PFSK-1 (cell line): ENCODE measurements at regions not wholly inside any gene's neighbourhood (a gene's known extent, or its start where the extent isn't known, plus 50 kb on each side); places are given as distances from the start of the nearest gene placed in this dataset.

Source experiments
- FOXP2 ChIP-seq: optimal IDR thresholded peaks from 2 replicates; pipeline ENCODE3; 2011; ENCODE audit warnings: borderline replicate concordance, control low read depth, inconsistent platforms; ENCODE audit not compliant: insufficient read depth; ENCODE audit errors: extremely low read length, extremely low read depth
- POLR2AphosphoS5 ChIP-seq: IDR thresholded peaks from 2 replicates; pipeline ENCODE4 v1.6.1; 2012; ENCODE audit warnings: low read depth, mild to moderate bottlenecking, control low read depth, low read length, moderate library complexity
- SIN3A ChIP-seq: IDR thresholded peaks from 2 replicates; pipeline ENCODE4 v1.6.1; 2012; ENCODE audit warnings: mild to moderate bottlenecking, low read length, moderate library complexity, borderline replicate concordance; ENCODE audit not compliant: insufficient read depth
- TAF1 ChIP-seq: IDR thresholded peaks from 2 replicates; pipeline ENCODE4 v1.6.1; 2012; ENCODE audit warnings: low read length, control low read depth, borderline replicate concordance; ENCODE audit not compliant: insufficient read depth
- TF ChIP-seq, protein P1 (sequence below), 2 experiments: IDR thresholded peaks; 2 replicates each; pipeline versions ENCODE4 v1.6.1 to v1.8.0; 2011 to 2012; ENCODE audit warnings: low read depth in 2 of 2, low read length in 2 of 2, control low read depth in 1 of 2, inconsistent platforms in 1 of 2, mild to moderate bottlenecking in 1 of 2, moderate library complexity in 1 of 2; ENCODE audit not compliant: insufficient read depth in 1 of 2

- TF ChIP-seq, protein P1, sequence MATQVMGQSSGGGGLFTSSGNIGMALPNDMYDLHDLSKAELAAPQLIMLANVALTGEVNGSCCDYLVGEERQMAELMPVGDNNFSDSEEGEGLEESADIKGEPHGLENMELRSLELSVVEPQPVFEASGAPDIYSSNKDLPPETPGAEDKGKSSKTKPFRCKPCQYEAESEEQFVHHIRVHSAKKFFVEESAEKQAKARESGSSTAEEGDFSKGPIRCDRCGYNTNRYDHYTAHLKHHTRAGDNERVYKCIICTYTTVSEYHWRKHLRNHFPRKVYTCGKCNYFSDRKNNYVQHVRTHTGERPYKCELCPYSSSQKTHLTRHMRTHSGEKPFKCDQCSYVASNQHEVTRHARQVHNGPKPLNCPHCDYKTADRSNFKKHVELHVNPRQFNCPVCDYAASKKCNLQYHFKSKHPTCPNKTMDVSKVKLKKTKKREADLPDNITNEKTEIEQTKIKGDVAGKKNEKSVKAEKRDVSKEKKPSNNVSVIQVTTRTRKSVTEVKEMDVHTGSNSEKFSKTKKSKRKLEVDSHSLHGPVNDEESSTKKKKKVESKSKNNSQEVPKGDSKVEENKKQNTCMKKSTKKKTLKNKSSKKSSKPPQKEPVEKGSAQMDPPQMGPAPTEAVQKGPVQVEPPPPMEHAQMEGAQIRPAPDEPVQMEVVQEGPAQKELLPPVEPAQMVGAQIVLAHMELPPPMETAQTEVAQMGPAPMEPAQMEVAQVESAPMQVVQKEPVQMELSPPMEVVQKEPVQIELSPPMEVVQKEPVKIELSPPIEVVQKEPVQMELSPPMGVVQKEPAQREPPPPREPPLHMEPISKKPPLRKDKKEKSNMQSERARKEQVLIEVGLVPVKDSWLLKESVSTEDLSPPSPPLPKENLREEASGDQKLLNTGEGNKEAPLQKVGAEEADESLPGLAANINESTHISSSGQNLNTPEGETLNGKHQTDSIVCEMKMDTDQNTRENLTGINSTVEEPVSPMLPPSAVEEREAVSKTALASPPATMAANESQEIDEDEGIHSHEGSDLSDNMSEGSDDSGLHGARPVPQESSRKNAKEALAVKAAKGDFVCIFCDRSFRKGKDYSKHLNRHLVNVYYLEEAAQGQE (IDR thresholded peaks at IDR 0.05; ENCODE audit: insufficient read depth in 1 of 2, low read depth in 2 of 2, low read length in 2 of 2): no peak
- TF ChIP-seq FOXP2: no peak
- no peak for TF ChIP-seq TAF1
- no peak for TF ChIP-seq POLR2AphosphoS5
- TF ChIP-seq SIN3A: no peak
These were observed 133.0 kb downstream of the BTG1 start for GRCh38 chr12:92012691-92013090.

GRCh38 chr12:92010853-92011701 lies 134.6 kb downstream of the BTG1 start:
- TF ChIP-seq TAF1 (no peak), POLR2AphosphoS5 (no peak)

DNA sequence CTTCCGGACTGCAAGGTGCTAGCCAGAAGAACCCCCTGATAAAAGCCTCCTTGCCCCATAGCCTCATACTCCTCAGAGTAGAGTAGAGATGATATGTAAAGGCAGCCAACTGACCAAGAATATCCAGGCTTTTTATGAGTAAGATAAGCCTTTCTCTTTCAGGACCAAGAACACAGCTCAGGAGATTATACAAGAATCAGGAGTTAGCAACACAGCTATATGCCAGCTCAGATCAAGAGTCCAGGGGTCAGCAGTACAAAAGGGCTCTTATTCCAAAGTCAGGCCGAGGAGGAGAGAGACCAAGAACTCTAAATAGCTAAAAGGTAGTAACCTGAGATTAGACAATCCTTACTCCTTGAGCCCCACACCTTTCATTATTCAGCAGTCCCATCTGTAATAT lies 135.3 kb downstream of the BTG1 start:
- no peak for TF ChIP-seq SIN3A
- no peak for TF ChIP-seq POLR2AphosphoS5
- no peak for TF ChIP-seq TAF1
- TF ChIP-seq, protein P1 (IDR thresholded peaks at IDR 0.05; ENCODE audit: insufficient read depth in 1 of 2, low read depth in 2 of 2, low read length in 2 of 2): no peak
- TF ChIP-seq FOXP2: no peak

GRCh38 chr12:92008345-92008744 lies 137.3 kb downstream of the BTG1 start:
- TF ChIP-seq FOXP2: no peak
- TF ChIP-seq, protein P1 (IDR thresholded peaks at IDR 0.05; ENCODE audit: insufficient read depth in 1 of 2, low read depth in 2 of 2, low read length in 2 of 2): no peak
- no peak for TF ChIP-seq TAF1

- no peak for TF ChIP-seq TAF1
- no peak for TF ChIP-seq FOXP2
- TF ChIP-seq POLR2AphosphoS5: no peak
- TF ChIP-seq, protein P1 (IDR thresholded peaks at IDR 0.05; ENCODE audit: insufficient read depth in 1 of 2, low read depth in 2 of 2, low read length in 2 of 2): no peak
- TF ChIP-seq SIN3A: no peak
These were observed 137.9 kb downstream of the BTG1 start for GRCh38 chr12:92007787-92008186.
